Psoas muscle (tissue), 7 donors: ENCODE measurements at regions not wholly inside any gene's neighbourhood (a gene's known extent, or its start where the extent isn't known, plus 50 kb on each side); places are given as distances from the start of the nearest gene placed in this dataset.
A peak's percentile ranks its signal among the peaks of the same experiment; 100 is the strongest.

Experiments
- ATAC-seq, 4 donors: fragments of 200-7000 bp; cut with Tn5 transposase; one replicate each; pipeline ENCODE4 v1.9.1; 2020; ENCODE audit warnings: moderate library complexity in 3 of 4, mild to moderate bottlenecking in 2 of 4
- DNase-seq, 2 donors: peaks; one replicate each; pipeline ENCODE4 v3.0.0-alpha.2; 2020
- H3K27ac ChIP-seq: fragments of 200-600 bp; one replicate; pipeline ENCODE4 v1.8.0; 2022
- H3K27me3 ChIP-seq, 3 donors: fragments of 200-600 bp in 1 of 3; one replicate each; pipeline versions ENCODE4 v1.6.1 to v1.8.0; 2013 to 2022; ENCODE audit warnings: low read length in 2 of 3, mild to moderate bottlenecking in 2 of 3, moderate library complexity in 1 of 3; ENCODE audit not compliant: insufficient read depth in 3 of 3
- H3K36me3 ChIP-seq, 2 donors: fragments of 200-600 bp in 1 of 2; one replicate each; pipeline versions ENCODE4 v1.6.1 to v1.8.0; 2013 to 2022; ENCODE audit warnings: low read depth in 1 of 2, mild to moderate bottlenecking in 1 of 2, moderate library complexity in 1 of 2; ENCODE audit not compliant: insufficient read depth in 1 of 2
- H3K4me1 ChIP-seq: fragments of 200-600 bp; one replicate; pipeline ENCODE4 v1.8.0; 2022
- H3K4me3 ChIP-seq: fragments of 200-600 bp; one replicate; pipeline ENCODE4 v1.8.0; 2022; ENCODE audit warnings: mild to moderate bottlenecking
- H3K9me3 ChIP-seq: fragments of 200-600 bp; one replicate; pipeline ENCODE4 v1.8.0; 2022
- CTCF ChIP-seq: fragments of 200-600 bp; IDR thresholded peaks from one replicate; pipeline ENCODE4 v1.8.0; 2022; ENCODE audit warnings: antibody characterized with exemption
- WGBS, 3 donors: extraction: QIAGEN DNeasy Blood & Tissue Kit; methylation state at CpG; one replicate each; pipeline versions ENCODE4 v1.1.6 to v1.1.7; 2013; 5-methylcytosine and 5-hydroxymethylcytosine counted together
- intact Hi-C, 2 donors: fragments of 100-400 bp; cut with DNase I; formaldehyde crosslinking; loops; one replicate each; pipeline versions ENCODE4 v1.11.0 to v1.14.2; 2022
- donor health status: healthy with polysubstance abuse.
- donor health status: DM: no; HTN: no; CAD: no; lungs with moderate emphysema.
- donor health status: Bipolar disorder and iron deficiency.
- donor health status: healthy.
- donor health status: DM: yes; HTN: yes; CAD: no.
- donor health status: DM: no; HTN: no; CAD: no.
- donor health status: DM: yes; HTN: yes; CAD: no.

GRCh38 chr4:31655328-31655727 is 935.2 kb downstream of the PCDH7 start:
- DNase-seq: no peak
- H3K36me3 ChIP-seq: no peaks in the 10 kb centered on the region
- TF ChIP-seq CTCF: no peak
- ATAC-seq: no peak
- H3K9me3 ChIP-seq: no peaks in the 10 kb centered on the region
- no peak overlapping the region for H3K4me3 ChIP-seq
- H3K27ac ChIP-seq: no peak overlapping the region
- intact Hi-C loops: no loop called here
- no peaks in the 10 kb centered on the region for H3K4me1 ChIP-seq
- no peaks in the 10 kb centered on the region for H3K27me3 ChIP-seq

- H3K9me3 ChIP-seq: no peaks in the 10 kb centered on the region
- no peak for TF ChIP-seq CTCF
- no peaks in the 10 kb centered on the region for H3K36me3 ChIP-seq
- no peak overlapping the region for H3K4me3 ChIP-seq
- no peaks in the 10 kb centered on the region for H3K4me1 ChIP-seq
- H3K27ac ChIP-seq: no peak overlapping the region
- no peaks in the 10 kb centered on the region for H3K27me3 ChIP-seq
- 86 to 91% (median 87%) methylated on average over 5 of the region's 5 CpGs for WGBS, 3 donors
- ATAC-seq: no peak
- intact Hi-C loops: no loop called here
- no peak for DNase-seq
These were observed 937.8 kb downstream of the PCDH7 start for GRCh38 chr4:31657859-31658570.

GRCh38 chr4:31660916-31661315 is 940.7 kb downstream of the PCDH7 start:
- intact Hi-C loops: no loop called here
- Histone ChIP-seq H3K27me3 (no peaks in the 10 kb centered on the region), H3K27ac (no peak overlapping the region), H3K36me3 (no peaks in the 10 kb centered on the region), H3K4me1 (no peaks in the 10 kb centered on the region), H3K4me3 (no peak overlapping the region), H3K9me3 (no peaks in the 10 kb centered on the region)
- ATAC-seq (peak in 1 of 4 donors; percentile 33), DNase-seq (no peak)
- WGBS, 3 donors: 16 to 28% (median 17%) methylated on average over 1 of the region's 1 CpG
- no peak for TF ChIP-seq CTCF

GRCh38 chr4:31662951-31663350 is 942.8 kb downstream of the PCDH7 start:
- Histone ChIP-seq H3K4me3 (no peak overlapping the region), H3K27ac (no peak overlapping the region), H3K4me1 (no peaks in the 10 kb centered on the region), H3K36me3 (no peaks in the 10 kb centered on the region), H3K27me3 (no peaks in the 10 kb centered on the region), H3K9me3 (no peaks in the 10 kb centered on the region)
- 84 to 92% (median 89%) methylated on average over 2 of the region's 2 CpGs for WGBS, 3 donors
- TF ChIP-seq CTCF: no peak
- DNase-seq: no peak
- ATAC-seq: no peak
- intact Hi-C loops: no loop called here

- Histone ChIP-seq H3K4me1 (no peaks in the 10 kb centered on the region), H3K9me3 (no peaks in the 10 kb centered on the region), H3K27ac (no peak overlapping the region), H3K27me3 (no peaks in the 10 kb centered on the region), H3K4me3 (no peak overlapping the region), H3K36me3 (no peaks in the 10 kb centered on the region)
- no peak for TF ChIP-seq CTCF
- intact Hi-C loops: no loop called here
- ATAC-seq: no peak
- DNase-seq: no peak
- 69 to 76% (median 73%) methylated on average over 2 of the region's 2 CpGs for WGBS, 3 donors
These were observed 947.5 kb downstream of the PCDH7 start for GRCh38 chr4:31667686-31668085.
